ENCODE measurements at regions not wholly inside any gene's neighbourhood (a gene's known extent, or its start where the extent isn't known, plus 50 kb on each side); places are given as distances from the start of the nearest gene placed in this dataset.

DNA sequence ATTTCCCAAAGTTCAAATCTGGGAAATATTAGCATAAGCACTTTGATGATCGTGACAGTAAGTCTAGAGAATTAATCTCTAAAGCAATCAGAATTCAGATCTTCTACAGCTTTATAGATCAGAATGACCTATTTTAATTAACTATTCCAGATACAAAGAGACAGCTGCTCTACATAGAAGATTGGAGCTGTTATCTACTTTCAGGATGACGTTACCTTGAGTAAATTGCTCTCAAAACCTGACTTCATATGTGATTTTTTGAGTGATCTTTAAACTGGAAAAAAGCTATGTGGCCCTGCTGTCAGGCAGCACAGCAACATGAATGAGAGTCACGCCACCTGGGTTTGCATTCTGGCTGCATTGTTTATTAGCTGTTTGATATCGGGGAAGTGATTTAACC is 259.9 kb upstream of the CDH6 start:
- H3K9me3 Mint-ChIP-seq, result peaks cover 2% of the 10 kb centered on the region
- Histone ChIP-seq H3K27me3 (ENCODE audit: control insufficient read depth in 1 of 2, insufficient read depth in 2 of 2, low read length in 2 of 2) (no peaks in the 10 kb centered on the region), H3K27ac (ENCODE audit: low read depth in 1 of 2, low read length in 2 of 2) (no peak overlapping the region), H3K4me1 (ENCODE audit: insufficient read depth, low read length) (no peaks in the 10 kb centered on the region), H3K36me3 (ENCODE audit: insufficient read depth, low read length) (no peaks in the 10 kb centered on the region), H3K4me3 (ENCODE audit: low read length) (no peak overlapping the region), H3K9me3 (ENCODE audit: control insufficient read depth in 1 of 2, insufficient read depth in 1 of 2, low read length in 2 of 2) (no peaks in the 10 kb centered on the region)
- ATAC-seq (ENCODE audit: poor library complexity), result no peak
- no peaks in the 10 kb centered on the region for H3K4me1 Mint-ChIP-seq (ENCODE audit: low read depth)
- no peaks in the 10 kb centered on the region for H3K36me3 Mint-ChIP-seq (ENCODE audit: low read depth)
- intact Hi-C loops (cut with DNase I, micrococcal nuclease), result no loop called here
- DNase-seq, result no peak
- H3K27me3 Mint-ChIP-seq, result no peaks in the 10 kb centered on the region
- TF ChIP-seq, protein P1, sequence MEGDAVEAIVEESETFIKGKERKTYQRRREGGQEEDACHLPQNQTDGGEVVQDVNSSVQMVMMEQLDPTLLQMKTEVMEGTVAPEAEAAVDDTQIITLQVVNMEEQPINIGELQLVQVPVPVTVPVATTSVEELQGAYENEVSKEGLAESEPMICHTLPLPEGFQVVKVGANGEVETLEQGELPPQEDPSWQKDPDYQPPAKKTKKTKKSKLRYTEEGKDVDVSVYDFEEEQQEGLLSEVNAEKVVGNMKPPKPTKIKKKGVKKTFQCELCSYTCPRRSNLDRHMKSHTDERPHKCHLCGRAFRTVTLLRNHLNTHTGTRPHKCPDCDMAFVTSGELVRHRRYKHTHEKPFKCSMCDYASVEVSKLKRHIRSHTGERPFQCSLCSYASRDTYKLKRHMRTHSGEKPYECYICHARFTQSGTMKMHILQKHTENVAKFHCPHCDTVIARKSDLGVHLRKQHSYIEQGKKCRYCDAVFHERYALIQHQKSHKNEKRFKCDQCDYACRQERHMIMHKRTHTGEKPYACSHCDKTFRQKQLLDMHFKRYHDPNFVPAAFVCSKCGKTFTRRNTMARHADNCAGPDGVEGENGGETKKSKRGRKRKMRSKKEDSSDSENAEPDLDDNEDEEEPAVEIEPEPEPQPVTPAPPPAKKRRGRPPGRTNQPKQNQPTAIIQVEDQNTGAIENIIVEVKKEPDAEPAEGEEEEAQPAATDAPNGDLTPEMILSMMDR (IDR thresholded peaks at IDR 0.05), result no peak
- CTCF ChIA-PET, result no interaction called here
- POLR2A ChIA-PET, result no interaction called here
- no peak overlapping the region for H3K4me3 Mint-ChIP-seq
- no peak overlapping the region for H3K27ac Mint-ChIP-seq

DNA sequence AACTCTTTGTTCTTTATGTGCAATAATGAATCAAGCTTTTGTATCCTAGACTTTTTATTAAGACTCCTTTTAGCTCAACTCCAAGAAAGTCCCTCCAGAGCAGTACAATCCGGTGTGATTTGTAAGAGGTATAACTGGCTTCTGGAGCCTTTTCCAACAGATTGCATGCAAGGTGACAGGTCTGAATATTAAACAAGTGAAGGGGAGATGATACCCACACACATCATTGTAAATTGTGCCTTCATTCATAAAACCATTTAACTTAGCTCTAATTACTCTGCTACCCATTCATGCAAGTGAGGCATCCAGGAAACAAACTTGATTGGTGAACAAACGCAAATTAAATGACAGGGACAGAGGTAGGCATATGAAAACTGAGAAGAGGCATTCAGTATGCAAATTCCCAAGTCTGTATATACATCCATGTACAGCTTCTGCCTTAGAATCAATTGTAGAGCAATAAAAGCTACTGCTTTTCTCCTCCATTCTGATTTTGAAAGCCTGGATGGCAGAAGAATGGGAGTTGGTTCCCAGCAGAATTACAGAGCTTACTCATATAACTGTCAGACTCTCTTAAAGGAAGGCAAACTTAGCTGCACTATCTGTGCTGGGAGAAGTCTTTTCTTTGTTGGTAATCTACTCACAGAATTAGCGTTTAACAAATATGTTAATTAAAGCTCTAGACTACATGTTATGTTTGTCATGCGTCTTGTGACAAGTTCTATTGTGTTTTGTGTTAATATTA is 261.0 kb upstream of the CDH6 start:
- no peak for DNase-seq
- H3K27me3 ChIP-seq (ENCODE audit: control insufficient read depth in 1 of 2, insufficient read depth in 2 of 2, low read length in 2 of 2), result no peaks in the 10 kb centered on the region
- H3K4me3 ChIP-seq (ENCODE audit: low read length), result no peak overlapping the region
- no peaks in the 10 kb centered on the region for H3K4me1 ChIP-seq (ENCODE audit: insufficient read depth, low read length)
- H3K4me3 Mint-ChIP-seq, result no peak overlapping the region
- TF ChIP-seq, protein P1 (IDR thresholded peaks at IDR 0.05), result no peak
- no peaks in the 10 kb centered on the region for H3K36me3 Mint-ChIP-seq (ENCODE audit: low read depth)
- no peak overlapping the region for H3K27ac ChIP-seq (ENCODE audit: low read depth in 1 of 2, low read length in 2 of 2)
- no peaks in the 10 kb centered on the region for H3K9me3 ChIP-seq (ENCODE audit: control insufficient read depth in 1 of 2, insufficient read depth in 1 of 2, low read length in 2 of 2)
- H3K27ac Mint-ChIP-seq, result no peak overlapping the region
- no peaks in the 10 kb centered on the region for H3K27me3 Mint-ChIP-seq
- H3K9me3 Mint-ChIP-seq, result peaks cover 2% of the 10 kb centered on the region
- no peaks in the 10 kb centered on the region for H3K36me3 ChIP-seq (ENCODE audit: insufficient read depth, low read length)
- ChIA-PET POLR2A (no interaction called here), CTCF (interaction anchor here (1.2 kb wide), 1 partner anchor 10 kb away, joined by 3 read pairs; no protein-coding TSS in a partner anchor)
- intact Hi-C loops (cut with DNase I, micrococcal nuclease), result no loop called here
- no peaks in the 10 kb centered on the region for H3K4me1 Mint-ChIP-seq (ENCODE audit: low read depth)
- no peak for ATAC-seq (ENCODE audit: poor library complexity)

DNA sequence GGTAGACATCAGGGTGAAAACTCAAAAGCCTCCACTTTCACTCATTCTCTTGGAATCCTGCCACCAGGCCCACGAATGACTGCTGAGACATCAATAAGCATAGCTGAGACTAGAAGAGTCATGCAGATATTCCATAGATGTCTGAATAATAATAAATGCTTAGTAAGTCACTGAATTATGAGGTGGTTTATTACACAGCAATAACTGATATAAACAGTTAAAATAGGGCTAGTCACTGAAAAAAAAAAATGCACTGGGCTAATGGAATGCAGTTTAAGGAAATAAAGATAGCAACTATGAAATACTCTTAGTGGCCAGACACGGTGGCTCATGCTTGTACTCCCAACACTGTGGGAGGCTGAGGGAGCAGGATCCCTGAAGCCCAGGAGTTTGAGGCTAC is 262.8 kb upstream of the CDH6 start:
- POLR2A ChIA-PET, result no interaction called here
- intact Hi-C loops (cut with DNase I, micrococcal nuclease), result no loop called here
- no peaks in the 10 kb centered on the region for H3K27me3 Mint-ChIP-seq
- H3K4me3 ChIP-seq (ENCODE audit: low read length), result no peak overlapping the region
- DNase-seq, result no peak
- H3K27ac ChIP-seq (ENCODE audit: low read depth in 1 of 2, low read length in 2 of 2), result no peak overlapping the region
- H3K4me1 Mint-ChIP-seq (ENCODE audit: low read depth), result no peaks in the 10 kb centered on the region
- TF ChIP-seq, protein P1 (IDR thresholded peaks at IDR 0.05), result no peak
- H3K9me3 Mint-ChIP-seq, result peaks cover 4% of the 10 kb centered on the region
- no peaks in the 10 kb centered on the region for H3K4me1 ChIP-seq (ENCODE audit: insufficient read depth, low read length)
- H3K36me3 ChIP-seq (ENCODE audit: insufficient read depth, low read length), result no peaks in the 10 kb centered on the region
- no peaks in the 10 kb centered on the region for H3K27me3 ChIP-seq (ENCODE audit: control insufficient read depth in 1 of 2, insufficient read depth in 2 of 2, low read length in 2 of 2)
- no peak overlapping the region for H3K4me3 Mint-ChIP-seq
- H3K9me3 ChIP-seq (ENCODE audit: control insufficient read depth in 1 of 2, insufficient read depth in 1 of 2, low read length in 2 of 2), result no peaks in the 10 kb centered on the region
- H3K36me3 Mint-ChIP-seq (ENCODE audit: low read depth), result no peaks in the 10 kb centered on the region
- CTCF ChIA-PET, result no interaction called here
- no peak for ATAC-seq (ENCODE audit: poor library complexity)
- no peak overlapping the region for H3K27ac Mint-ChIP-seq

Data from CD4-positive, alpha-beta T cell (primary cell).